ENCODE measurements at regions not wholly inside any gene's neighbourhood (a gene's known extent, or its start where the extent isn't known, plus 50 kb on each side); places are given as distances from the start of the nearest gene placed in this dataset.

- TF ChIP-seq YY1 (IDR thresholded peaks at IDR 0.05; ENCODE audit: low read depth, low read length) (0 out of 2 replicates have a peak, but pooled peaks have one; percentile 47), RXRA (IDR thresholded peaks at IDR 0.05; ENCODE audit: insufficient read depth, low read depth, low read length) (no peak), EP300 (IDR thresholded peaks at IDR 0.05; ENCODE audit: borderline replicate concordance in 1 of 2, low read depth in 2 of 2, low read length in 2 of 2) (0 out of 3 replicates have a peak, but pooled peaks of 1 of the 2 experiments have one; percentile 53), NANOG (IDR thresholded peaks at IDR 0.05; ENCODE audit: insufficient read depth, low read depth, low read length, poor library complexity, severe bottlenecking) (peak; percentile 41), SAP30 (IDR thresholded peaks at IDR 0.05; ENCODE audit: insufficient read depth, insufficient replicate concordance, low read length) (no peak), RFX5 (IDR thresholded peaks at IDR 0.05; ENCODE audit: borderline replicate concordance, low read depth, low read length) (no peak), SP4 (IDR thresholded peaks at IDR 0.05; ENCODE audit: low read length) (no peak), CTBP2 (IDR thresholded peaks at IDR 0.05; ENCODE audit: borderline replicate concordance, insufficient read depth, insufficient read length, low read length) (peak; percentile 84), TAF7 (optimal IDR thresholded peaks at IDR 0.05; ENCODE audit: borderline replicate concordance, low read depth, low read length) (peak; percentile 37), SRF (IDR thresholded peaks at IDR 0.05; ENCODE audit: low read depth, low read length) (no peak), BRCA1 (IDR thresholded peaks at IDR 0.05; ENCODE audit: low read depth, low read length) (no peak), ASH2L (IDR thresholded peaks at IDR 0.05; ENCODE audit: low read length) (peak; percentile 95), GTF2F1 (IDR thresholded peaks at IDR 0.05; ENCODE audit: borderline replicate concordance, low read depth, low read length) (no peak)
Measured at GRCh38 chr20:41769592-41770018, 151.4 kb upstream of the CHD6 start (continued).

Data from H1 (cell line).